Epidermal melanocyte (primary cell): ENCODE measurements at regions not wholly inside any gene's neighbourhood (a gene's known extent, or its start where the extent isn't known, plus 50 kb on each side); places are given as distances from the start of the nearest gene placed in this dataset.
"Not testable (repeated sequence)": the region's sequence is repeated elsewhere in the genome, so short reads cannot be mapped to it uniquely, and the experiment has no call there.

ENCODE experiments used
- DNase-seq: peaks from one replicate; pipeline ENCODE4 v3.0.0; 2011; ENCODE audit warnings: low spot score; ENCODE audit not compliant: insufficient read length

GRCh38 chr7:50856231-50856630 is 73.5 kb upstream of the GRB10 start:
- DNase-seq = no peak

- DNase-seq = no peak
Measured at GRCh38 chr7:50855526-50855925, 72.8 kb upstream of the GRB10 start.

- DNase-seq = no peak
Measured at GRCh38 chr7:50854831-50855230, 72.1 kb upstream of the GRB10 start.

GRCh38 chr7:50854247-50854646 is 71.6 kb upstream of the GRB10 start:
- no peak for DNase-seq

GRCh38 chr7:50853311-50853710 is 70.6 kb upstream of the GRB10 start:
- DNase-seq = no peak

GRCh38 chr7:50852901-50853300 is 70.2 kb upstream of the GRB10 start:
- DNase-seq = no peak

- no peak for DNase-seq
Measured at GRCh38 chr7:50851891-50852290, 69.2 kb upstream of the GRB10 start.

- DNase-seq = no peak
Measured at GRCh38 chr7:50851451-50851850, 68.8 kb upstream of the GRB10 start.

GRCh38 chr7:50849991-50850390 is 67.3 kb upstream of the GRB10 start:
- no peak for DNase-seq

GRCh38 chr7:50848203-50848602 is 65.5 kb upstream of the GRB10 start:
- DNase-seq = no peak

- not testable (repeated sequence) for DNase-seq
Measured at GRCh38 chr7:50844861-50845260, 62.2 kb upstream of the GRB10 start.

GRCh38 chr7:50842041-50842440 is 59.3 kb upstream of the GRB10 start:
- DNase-seq = no peak

- DNase-seq = no peak
Measured at GRCh38 chr7:50838675-50839377, 56.1 kb upstream of the GRB10 start.

- DNase-seq = no peak
Measured at GRCh38 chr7:50837965-50838364, 55.3 kb upstream of the GRB10 start.

GRCh38 chr7:50836646-50837045 is 54.0 kb upstream of the GRB10 start:
- no peak for DNase-seq

GRCh38 chr7:50835156-50835555 is 52.5 kb upstream of the GRB10 start:
- DNase-seq = no peak

- no peak for DNase-seq
Measured at GRCh38 chr7:50834679-50835078, 52.0 kb upstream of the GRB10 start.

- no peak for DNase-seq
Measured at GRCh38 chr7:50834031-50834535, 51.4 kb upstream of the GRB10 start.

GRCh38 chr7:50832744-50833143 is 50.0 kb upstream of the GRB10 start:
- DNase-seq = no peak
